ENCODE measurements at regions not wholly inside any gene's neighbourhood (a gene's known extent, or its start where the extent isn't known, plus 50 kb on each side); places are given as distances from the start of the nearest gene placed in this dataset.

- in situ Hi-C loops (cut with HindIII; ENCODE audit: low sequenced_read_pairs), result no loop called here
Measured at GRCh38 chr14:53828820-53829219, 127.8 kb downstream of the BMP4 start.

GRCh38 chr14:53824061-53824460, 132.6 kb downstream of the BMP4 start:
- DNase-seq (ENCODE audit: low spot score), result no peak
- in situ Hi-C loops (cut with HindIII; ENCODE audit: low sequenced_read_pairs), result no loop called here

More at GRCh38 chr14:53828820-53829219, 127.8 kb downstream of the BMP4 start:
- DNase-seq (ENCODE audit: low spot score), result no peak

GRCh38 chr14:53814392-53814791, 142.2 kb downstream of the BMP4 start:
- DNase-seq (ENCODE audit: low spot score), result no peak
- in situ Hi-C loops (cut with HindIII; ENCODE audit: low sequenced_read_pairs), result no loop called here

GRCh38 chr14:53810221-53810620, 146.4 kb downstream of the BMP4 start:
- in situ Hi-C loops (cut with HindIII; ENCODE audit: low sequenced_read_pairs), result no loop called here
- no peak for DNase-seq (ENCODE audit: low spot score)

- no peak for DNase-seq (ENCODE audit: low spot score)
- in situ Hi-C loops (cut with HindIII; ENCODE audit: low sequenced_read_pairs), result no loop called here
Measured at GRCh38 chr14:53808042-53808441, 148.6 kb downstream of the BMP4 start.

- in situ Hi-C loops (cut with HindIII; ENCODE audit: low sequenced_read_pairs), result no loop called here
- no peak for DNase-seq (ENCODE audit: low spot score)
Measured at GRCh38 chr14:53807542-53807941, 149.1 kb downstream of the BMP4 start.

- in situ Hi-C loops (cut with HindIII; ENCODE audit: low sequenced_read_pairs), result no loop called here
- no peak for DNase-seq (ENCODE audit: low spot score)
Measured at GRCh38 chr14:53807108-53807507, 149.5 kb downstream of the BMP4 start.

GRCh38 chr14:53796734-53797133, 159.9 kb downstream of the BMP4 start:
- in situ Hi-C loops (cut with HindIII; ENCODE audit: low sequenced_read_pairs), result no loop called here
- no peak for DNase-seq (ENCODE audit: low spot score)

GRCh38 chr14:53793790-53794505, 162.7 kb downstream of the BMP4 start:
- DNase-seq (ENCODE audit: low spot score), result peak; percentile 12
- in situ Hi-C loops (cut with HindIII; ENCODE audit: low sequenced_read_pairs), result no loop called here

GRCh38 chr14:53792909-53793308, 163.7 kb downstream of the BMP4 start:
- no peak for DNase-seq (ENCODE audit: low spot score)
- in situ Hi-C loops (cut with HindIII; ENCODE audit: low sequenced_read_pairs), result no loop called here

GRCh38 chr14:53790731-53791500, 165.7 kb downstream of the BMP4 start:
- in situ Hi-C loops (cut with HindIII; ENCODE audit: low sequenced_read_pairs), result no loop called here

GRCh38 chr14:53788566-53788965, 168.1 kb downstream of the BMP4 start:
- DNase-seq (ENCODE audit: low spot score), result no peak
- in situ Hi-C loops (cut with HindIII; ENCODE audit: low sequenced_read_pairs), result loop anchor here (10.0 kb wide), 1 partner anchor 276 kb away; no protein-coding TSS in a partner anchor

More at GRCh38 chr14:53790731-53791500, 165.7 kb downstream of the BMP4 start:
- DNase-seq (ENCODE audit: low spot score), result no peak

GRCh38 chr14:53786045-53786444, 170.6 kb downstream of the BMP4 start:
- DNase-seq (ENCODE audit: low spot score), result no peak
- in situ Hi-C loops (cut with HindIII; ENCODE audit: low sequenced_read_pairs), result loop anchor here (10.0 kb wide), 1 partner anchor 279 kb away; no protein-coding TSS in a partner anchor

GRCh38 chr14:53784688-53785087, 171.9 kb downstream of the BMP4 start:
- in situ Hi-C loops (cut with HindIII; ENCODE audit: low sequenced_read_pairs), result loop anchor here (10.0 kb wide), 1 partner anchor 280 kb away; no protein-coding TSS in a partner anchor
- no peak for DNase-seq (ENCODE audit: low spot score)

GRCh38 chr14:53783256-53783655, 173.4 kb downstream of the BMP4 start:
- in situ Hi-C loops (cut with HindIII; ENCODE audit: low sequenced_read_pairs), result loop anchor here (10.0 kb wide), 1 partner anchor 282 kb away; no protein-coding TSS in a partner anchor
- peak; percentile 80 for DNase-seq (ENCODE audit: low spot score)

GRCh38 chr14:53780051-53780555, 176.5 kb downstream of the BMP4 start:
- in situ Hi-C loops (cut with HindIII; ENCODE audit: low sequenced_read_pairs), result loop anchor here (10.0 kb wide), 1 partner anchor 285 kb away; no protein-coding TSS in a partner anchor

GRCh38 chr14:53779301-53779700, 177.3 kb downstream of the BMP4 start:
- in situ Hi-C loops (cut with HindIII; ENCODE audit: low sequenced_read_pairs), result no loop called here

More at GRCh38 chr14:53780051-53780555, 176.5 kb downstream of the BMP4 start:
- peak; percentile 80 for DNase-seq (ENCODE audit: low spot score)

GRCh38 chr14:53778263-53778662, 178.4 kb downstream of the BMP4 start:
- in situ Hi-C loops (cut with HindIII; ENCODE audit: low sequenced_read_pairs), result no loop called here
- DNase-seq (ENCODE audit: low spot score), result no peak

More at GRCh38 chr14:53779301-53779700, 177.3 kb downstream of the BMP4 start:
- DNase-seq (ENCODE audit: low spot score), result no peak

- in situ Hi-C loops (cut with HindIII; ENCODE audit: low sequenced_read_pairs), result no loop called here
- DNase-seq (ENCODE audit: low spot score), result no peak
Measured at GRCh38 chr14:53772936-53773335, 183.7 kb downstream of the BMP4 start.

GRCh38 chr14:53767566-53767965, 189.1 kb downstream of the BMP4 start:
- no peak for DNase-seq (ENCODE audit: low spot score)
- in situ Hi-C loops (cut with HindIII; ENCODE audit: low sequenced_read_pairs), result no loop called here

Measured in G401 (cell line).